Adipocyte (in vitro differentiated cells): ENCODE measurements at regions not wholly inside any gene's neighbourhood (a gene's known extent, or its start where the extent isn't known, plus 50 kb on each side); places are given as distances from the start of the nearest gene placed in this dataset.
A peak's percentile ranks its signal among the peaks of the same experiment; 100 is the strongest.
"Not testable (repeated sequence)": the region's sequence is repeated elsewhere in the genome, so short reads cannot be mapped to it uniquely, and the experiment has no call there.

Experiments
- DNase-seq: peaks from one replicate; pipeline ENCODE4 v3.0.0-alpha.2; 2015; ENCODE audit warnings: low read depth
- H3K27me3 ChIP-seq: replicated peaks from 2 replicates; pipeline ENCODE4 v1.7.0; 2013; ENCODE audit warnings: mild to moderate bottlenecking, low read length, moderate library complexity; ENCODE audit not compliant: control insufficient read depth, insufficient read depth
- H3K36me3 ChIP-seq: 2 replicates; pipeline ENCODE4 v1.7.0; 2013; ENCODE audit warnings: low read length, mild to moderate bottlenecking, moderate library complexity; ENCODE audit not compliant: control insufficient read depth, insufficient read depth, severe bottlenecking
- H3K4me1 ChIP-seq: 2 replicates; pipeline ENCODE4 v1.7.0; 2013; ENCODE audit warnings: mild to moderate bottlenecking, low read length, moderate library complexity; ENCODE audit not compliant: control insufficient read depth, insufficient read depth
- H3K4me3 ChIP-seq: 2 replicates; pipeline ENCODE4 v1.7.0; 2013; ENCODE audit warnings: mild to moderate bottlenecking, low read length, moderate library complexity
- H3K9ac ChIP-seq: 2 replicates; pipeline ENCODE4 v1.7.0; 2013; ENCODE audit warnings: mild to moderate bottlenecking, low read length, moderate library complexity
- H3K9me3 ChIP-seq: 2 replicates; pipeline ENCODE4 v1.7.0; 2013; ENCODE audit warnings: mild to moderate bottlenecking, low read length, moderate library complexity; ENCODE audit not compliant: control insufficient read depth

- H3K36me3 ChIP-seq, result no peaks in the 10 kb centered on the region
- H3K4me3 ChIP-seq, result no peak overlapping the region
- H3K9me3 ChIP-seq, result no peaks in the 10 kb centered on the region
- no peaks in the 10 kb centered on the region for H3K27me3 ChIP-seq
- DNase-seq, result no peak
- H3K4me1 ChIP-seq, result no peaks in the 10 kb centered on the region
- no peak overlapping the region for H3K9ac ChIP-seq
Observed at GRCh38 chr1:232164078-232164963, 465.6 kb downstream of the SIPA1L2 start.

- H3K27me3 ChIP-seq, result no peaks in the 10 kb centered on the region
- H3K9ac ChIP-seq, result no peak overlapping the region
- no peak overlapping the region for H3K4me3 ChIP-seq
- no peaks in the 10 kb centered on the region for H3K9me3 ChIP-seq
- H3K36me3 ChIP-seq, result no peaks in the 10 kb centered on the region
- no peaks in the 10 kb centered on the region for H3K4me1 ChIP-seq
- DNase-seq, result no peak
Observed at GRCh38 chr1:232163533-232163932, 466.4 kb downstream of the SIPA1L2 start.

GRCh38 chr1:232162001-232162400 is 467.9 kb downstream of the SIPA1L2 start:
- DNase-seq, result no peak
- Histone ChIP-seq H3K4me3 (no peak overlapping the region), H3K4me1 (no peaks in the 10 kb centered on the region), H3K27me3 (no peaks in the 10 kb centered on the region), H3K9ac (no peak overlapping the region), H3K36me3 (no peaks in the 10 kb centered on the region), H3K9me3 (no peaks in the 10 kb centered on the region)

- not testable (repeated sequence) for H3K9ac ChIP-seq, DNase-seq, H3K36me3 ChIP-seq, H3K27me3 ChIP-seq, H3K4me3 ChIP-seq, H3K9me3 ChIP-seq, H3K4me1 ChIP-seq
Observed at GRCh38 chr1:232158558-232158957, 471.4 kb downstream of the SIPA1L2 start.

- not testable (repeated sequence) for H3K36me3 ChIP-seq, H3K9me3 ChIP-seq, H3K9ac ChIP-seq, DNase-seq, H3K27me3 ChIP-seq, H3K4me1 ChIP-seq, H3K4me3 ChIP-seq
Observed at GRCh38 chr1:232156070-232156469, 473.9 kb downstream of the SIPA1L2 start.

GRCh38 chr1:232153652-232154051 is 476.3 kb downstream of the SIPA1L2 start:
- Histone ChIP-seq H3K4me3 (no peak overlapping the region), H3K9ac (no peak overlapping the region), H3K27me3 (no peaks in the 10 kb centered on the region), H3K9me3 (no peaks in the 10 kb centered on the region), H3K36me3 (no peaks in the 10 kb centered on the region), H3K4me1 (peaks cover 7% of the 10 kb centered on the region)
- no peak for DNase-seq

GRCh38 chr1:232150770-232151548 is 479.0 kb downstream of the SIPA1L2 start:
- no peak for DNase-seq
- H3K4me1 ChIP-seq, result peaks cover 7% of the 10 kb centered on the region

GRCh38 chr1:232149287-232150201 is 480.4 kb downstream of the SIPA1L2 start:
- Histone ChIP-seq H3K27me3 (no peaks in the 10 kb centered on the region), H3K9ac (no peak overlapping the region), H3K4me1 (peaks cover 7% of the 10 kb centered on the region), H3K4me3 (no peak overlapping the region), H3K36me3 (no peaks in the 10 kb centered on the region), H3K9me3 (no peaks in the 10 kb centered on the region)
- peak; percentile 66 for DNase-seq

More at GRCh38 chr1:232150770-232151548, 479.0 kb downstream of the SIPA1L2 start:
- Histone ChIP-seq H3K36me3 (no peaks in the 10 kb centered on the region), H3K9ac (no peak overlapping the region), H3K4me3 (no peak overlapping the region), H3K27me3 (no peaks in the 10 kb centered on the region), H3K9me3 (no peaks in the 10 kb centered on the region)

GRCh38 chr1:232147215-232147614 is 482.7 kb downstream of the SIPA1L2 start:
- Histone ChIP-seq H3K4me3 (no peak overlapping the region), H3K9me3 (no peaks in the 10 kb centered on the region), H3K36me3 (no peaks in the 10 kb centered on the region), H3K27me3 (no peaks in the 10 kb centered on the region), H3K4me1 (peaks cover 19% of the 10 kb centered on the region), H3K9ac (no peak overlapping the region)
- no peak for DNase-seq

- Histone ChIP-seq H3K36me3 (no peaks in the 10 kb centered on the region), H3K9me3 (no peaks in the 10 kb centered on the region), H3K4me1 (peaks cover 24% of the 10 kb centered on the region), H3K9ac (no peak overlapping the region), H3K4me3 (no peak overlapping the region), H3K27me3 (no peaks in the 10 kb centered on the region)
- DNase-seq, result no peak
Observed at GRCh38 chr1:232146514-232146913, 483.4 kb downstream of the SIPA1L2 start.

- Histone ChIP-seq H3K4me3 (no peak overlapping the region), H3K27me3 (no peaks in the 10 kb centered on the region), H3K36me3 (no peaks in the 10 kb centered on the region), H3K9me3 (peaks cover 1% of the 10 kb centered on the region), H3K4me1 (peaks cover 25% of the 10 kb centered on the region), H3K9ac (no peak overlapping the region)
- DNase-seq, result no peak
Observed at GRCh38 chr1:232145768-232146167, 484.2 kb downstream of the SIPA1L2 start.
